ENCODE measurements at regions not wholly inside any gene's neighbourhood (a gene's known extent, or its start where the extent isn't known, plus 50 kb on each side); places are given as distances from the start of the nearest gene placed in this dataset.

- Mint-ChIP-seq H3K4me1 (no peaks in the 10 kb centered on the region), H3K36me3 (no peaks in the 10 kb centered on the region), H3K9me3 (no peaks in the 10 kb centered on the region), H3K4me3 (no peak overlapping the region), H3K27ac (no peak overlapping the region), H3K27me3 (peaks cover under 1% of the 10 kb centered on the region)
- ATAC-seq, result no peak
Measured at GRCh38 chr3:16030342-16030741, 144.1 kb upstream of the GALNT15 start.

GRCh38 chr3:16031434-16031833 lies 143.0 kb upstream of the GALNT15 start:
- Mint-ChIP-seq H3K4me3 (no peak overlapping the region), H3K4me1 (no peaks in the 10 kb centered on the region), H3K27me3 (peaks cover 11% of the 10 kb centered on the region), H3K9me3 (no peaks in the 10 kb centered on the region), H3K27ac (no peak overlapping the region), H3K36me3 (no peaks in the 10 kb centered on the region)
- no peak for ATAC-seq

- Mint-ChIP-seq H3K27me3 (peaks cover 17% of the 10 kb centered on the region), H3K27ac (no peak overlapping the region), H3K36me3 (no peaks in the 10 kb centered on the region), H3K9me3 (no peaks in the 10 kb centered on the region), H3K4me1 (no peaks in the 10 kb centered on the region), H3K4me3 (no peak overlapping the region)
- ATAC-seq, result no peak
Measured at GRCh38 chr3:16033889-16034687, 140.4 kb upstream of the GALNT15 start.

GRCh38 chr3:16040991-16041390 lies 133.5 kb upstream of the GALNT15 start:
- Mint-ChIP-seq H3K9me3 (no peaks in the 10 kb centered on the region), H3K36me3 (no peaks in the 10 kb centered on the region)

GRCh38 chr3:16048435-16049318 lies 125.8 kb upstream of the GALNT15 start:
- H3K27me3 Mint-ChIP-seq, result no peaks in the 10 kb centered on the region
- no peaks in the 10 kb centered on the region for H3K36me3 Mint-ChIP-seq
- H3K27ac Mint-ChIP-seq, result peak overlapping the region; percentile 2
- peak overlapping the region; percentile 60 for H3K4me3 Mint-ChIP-seq
- H3K9me3 Mint-ChIP-seq, result no peaks in the 10 kb centered on the region
- ATAC-seq, result peak; percentile 80
- H3K4me1 Mint-ChIP-seq, result peaks cover 6% of the 10 kb centered on the region

More at GRCh38 chr3:16040991-16041390, 133.5 kb upstream of the GALNT15 start:
- ATAC-seq, result no peak
- no peak overlapping the region for H3K4me3 Mint-ChIP-seq
- peaks cover 10% of the 10 kb centered on the region for H3K27me3 Mint-ChIP-seq
- no peak overlapping the region for H3K27ac Mint-ChIP-seq
- no peaks in the 10 kb centered on the region for H3K4me1 Mint-ChIP-seq

- no peak for ATAC-seq
- H3K27ac Mint-ChIP-seq, result no peak overlapping the region
- H3K4me1 Mint-ChIP-seq, result peaks cover 6% of the 10 kb centered on the region
- no peaks in the 10 kb centered on the region for H3K27me3 Mint-ChIP-seq
- no peaks in the 10 kb centered on the region for H3K9me3 Mint-ChIP-seq
- no peak overlapping the region for H3K4me3 Mint-ChIP-seq
- no peaks in the 10 kb centered on the region for H3K36me3 Mint-ChIP-seq
Measured at GRCh38 chr3:16050641-16051467, 123.6 kb upstream of the GALNT15 start.

- H3K27ac Mint-ChIP-seq, result no peak overlapping the region
- ATAC-seq, result no peak
- H3K27me3 Mint-ChIP-seq, result no peaks in the 10 kb centered on the region
- no peak overlapping the region for H3K4me3 Mint-ChIP-seq
- H3K4me1 Mint-ChIP-seq, result peaks cover 6% of the 10 kb centered on the region
- no peaks in the 10 kb centered on the region for H3K9me3 Mint-ChIP-seq
- no peaks in the 10 kb centered on the region for H3K36me3 Mint-ChIP-seq
Measured at GRCh38 chr3:16051691-16052090, 122.8 kb upstream of the GALNT15 start.

GRCh38 chr3:16052964-16053363 lies 121.5 kb upstream of the GALNT15 start:
- Mint-ChIP-seq H3K27me3 (no peaks in the 10 kb centered on the region), H3K4me1 (peaks cover 6% of the 10 kb centered on the region), H3K9me3 (no peaks in the 10 kb centered on the region), H3K36me3 (no peaks in the 10 kb centered on the region), H3K27ac (no peak overlapping the region), H3K4me3 (no peak overlapping the region)
- no peak for ATAC-seq

GRCh38 chr3:16053794-16054193 lies 120.7 kb upstream of the GALNT15 start:
- no peak for ATAC-seq
- no peaks in the 10 kb centered on the region for H3K27me3 Mint-ChIP-seq
- no peak overlapping the region for H3K27ac Mint-ChIP-seq
- no peaks in the 10 kb centered on the region for H3K36me3 Mint-ChIP-seq
- no peaks in the 10 kb centered on the region for H3K9me3 Mint-ChIP-seq
- H3K4me1 Mint-ChIP-seq, result peaks cover under 1% of the 10 kb centered on the region
- no peak overlapping the region for H3K4me3 Mint-ChIP-seq

GRCh38 chr3:16055606-16056211 lies 118.8 kb upstream of the GALNT15 start:
- peaks cover 4% of the 10 kb centered on the region for H3K27me3 Mint-ChIP-seq
- H3K9me3 Mint-ChIP-seq, result no peaks in the 10 kb centered on the region
- ATAC-seq, result no peak
- no peaks in the 10 kb centered on the region for H3K4me1 Mint-ChIP-seq
- no peak overlapping the region for H3K4me3 Mint-ChIP-seq
- no peak overlapping the region for H3K27ac Mint-ChIP-seq
- peaks cover 3% of the 10 kb centered on the region for H3K36me3 Mint-ChIP-seq

- no peak overlapping the region for H3K4me3 Mint-ChIP-seq
- no peak for ATAC-seq
- H3K27ac Mint-ChIP-seq, result no peak overlapping the region
- H3K9me3 Mint-ChIP-seq, result no peaks in the 10 kb centered on the region
- peaks cover 5% of the 10 kb centered on the region for H3K36me3 Mint-ChIP-seq
- no peaks in the 10 kb centered on the region for H3K4me1 Mint-ChIP-seq
- peaks cover 9% of the 10 kb centered on the region for H3K27me3 Mint-ChIP-seq
Measured at GRCh38 chr3:16056217-16056616, 118.3 kb upstream of the GALNT15 start.

GRCh38 chr3:16058521-16058920 lies 116.0 kb upstream of the GALNT15 start:
- Mint-ChIP-seq H3K9me3 (no peaks in the 10 kb centered on the region), H3K36me3 (peaks cover 5% of the 10 kb centered on the region), H3K4me1 (no peaks in the 10 kb centered on the region), H3K27me3 (peaks cover 20% of the 10 kb centered on the region), H3K27ac (no peak overlapping the region), H3K4me3 (no peak overlapping the region)
- ATAC-seq, result no peak

GRCh38 chr3:16059081-16059537 lies 115.4 kb upstream of the GALNT15 start:
- Mint-ChIP-seq H3K27me3 (peaks cover 21% of the 10 kb centered on the region), H3K36me3 (peaks cover 5% of the 10 kb centered on the region), H3K4me3 (no peak overlapping the region), H3K27ac (no peak overlapping the region), H3K9me3 (no peaks in the 10 kb centered on the region), H3K4me1 (no peaks in the 10 kb centered on the region)
- ATAC-seq, result no peak

GRCh38 chr3:16059711-16060357 lies 114.6 kb upstream of the GALNT15 start:
- ATAC-seq, result no peak
- H3K27me3 Mint-ChIP-seq, result peaks cover 21% of the 10 kb centered on the region
- no peaks in the 10 kb centered on the region for H3K9me3 Mint-ChIP-seq
- no peak overlapping the region for H3K4me3 Mint-ChIP-seq
- H3K36me3 Mint-ChIP-seq, result peaks cover 5% of the 10 kb centered on the region
- no peaks in the 10 kb centered on the region for H3K4me1 Mint-ChIP-seq
- no peak overlapping the region for H3K27ac Mint-ChIP-seq

All from stimulated activated memory B cell treated with anti-CD40 and anti-IgM and Interleukin-4, amounts not matched to agents 10 μg/mL and 1 μg/mL and 100 μg/mL, for 72 hours (primary cell).